ENCODE measurements at regions not wholly inside any gene's neighbourhood (a gene's known extent, or its start where the extent isn't known, plus 50 kb on each side); places are given as distances from the start of the nearest gene placed in this dataset.
A peak's percentile ranks its signal among the peaks of the same experiment; 100 is the strongest.

GRCh38 chr1:58966103-58966916 lies 182.5 kb upstream of the JUN start (continued):
- no peak for TF ChIP-seq SAFB (IDR thresholded peaks at IDR 0.05; ENCODE audit: borderline replicate concordance, low read depth, low read length)
- TF ChIP-seq TAL1 (IDR thresholded peaks at IDR 0.05), result 0 out of 2 replicates have a peak, but pooled peaks have one; percentile 27
- TF ChIP-seq ZNF584 (CRISPR knock-in tag; IDR thresholded peaks at IDR 0.05; ENCODE audit: low read depth), result no peak
- TF ChIP-seq CHAMP1 (IDR thresholded peaks at IDR 0.05), result no peak
- TF ChIP-seq SREBF1 (IDR thresholded peaks at IDR 0.05; ENCODE audit: borderline replicate concordance, low read depth, low read length), result no peak
- TF ChIP-seq CBFA2T3 (IDR thresholded peaks at IDR 0.05), result peak; percentile 21; the same call in 1 of the 2 replicates
- no peak for TF ChIP-seq RFX1 (IDR thresholded peaks at IDR 0.05)
- no peak; the same call in 1 of the 2 replicates for TF ChIP-seq SMARCE1 (IDR thresholded peaks at IDR 0.05)
- no peak for TF ChIP-seq MCM2 (IDR thresholded peaks at IDR 0.05; ENCODE audit: low read depth)
- no peak for TF ChIP-seq ZNF444 (CRISPR knock-in tag; IDR thresholded peaks at IDR 0.05)
- TF ChIP-seq CBFB (CRISPR knock-in tag; IDR thresholded peaks at IDR 0.05), result no peak
- TF ChIP-seq ZNF764 (CRISPR knock-in tag; IDR thresholded peaks at IDR 0.05; ENCODE audit: low read depth), result no peak
- no peak for TF ChIP-seq RREB1 (CRISPR knock-in tag; IDR thresholded peaks at IDR 0.05)
- no peak for TF ChIP-seq PATZ1 (CRISPR knock-in tag; IDR thresholded peaks at IDR 0.05; ENCODE audit: borderline replicate concordance)
- TF ChIP-seq ATF3 (IDR thresholded peaks at IDR 0.05), result peak; percentile 40; the same call in 1 of the 2 replicates
- TF ChIP-seq ATF3 (CRISPR knock-in tag; conservative IDR thresholded peaks at IDR 0.05), result no peak
- TF ChIP-seq KAT2B (IDR thresholded peaks at IDR 0.05; ENCODE audit: low read depth, low read length), result no peak
